ENCODE measurements at regions not wholly inside any gene's neighbourhood (a gene's known extent, or its start where the extent isn't known, plus 50 kb on each side); places are given as distances from the start of the nearest gene placed in this dataset.

- BruUV-seq (replicated peaks): no TSS peak
- no peak for ATAC-seq
- H3K4me2 ChIP-seq (ENCODE audit: low read length): no peak overlapping the region
- RAD21 ChIA-PET (ENCODE audit: low non-redundant PET in 1 of 2, low total read pairs in 2 of 2, uncharacterized antibody in 2 of 2, unreplicated experiment in 2 of 2): no interaction called here
- POLR2A ChIA-PET: no interaction called here
- no peaks in the 10 kb centered on the region for H4K20me1 ChIP-seq (ENCODE audit: insufficient read depth)
- H3K27ac ChIP-seq (ENCODE audit: low read depth, low read length): no peak overlapping the region
- no peaks in the 10 kb centered on the region for H3K9me3 ChIP-seq (ENCODE audit: control insufficient read depth in 1 of 2, insufficient read depth in 1 of 2, low read depth in 1 of 2, low read length in 2 of 2)
- no peak overlapping the region for H3K9ac ChIP-seq (ENCODE audit: low read length)
- intact Hi-C loops (cut with micrococcal nuclease): no loop called here
- no peaks in the 10 kb centered on the region for H3K9me2 ChIP-seq (ENCODE audit: insufficient read depth)
- H3K4me3 ChIP-seq (replicated peaks in 1 of 2; ENCODE audit: low read depth in 1 of 2, low read length in 2 of 2): no peak overlapping the region
- no peaks in the 10 kb centered on the region for H3K27me3 ChIP-seq (ENCODE audit: insufficient read depth, low read length)
- no peaks in the 10 kb centered on the region for H3K4me1 ChIP-seq (ENCODE audit: control insufficient read depth in 1 of 2, insufficient read depth in 2 of 2, low read length in 2 of 2)
- no peaks in the 10 kb centered on the region for H3K79me2 ChIP-seq (ENCODE audit: insufficient read depth, low read length)
- TF ChIP-seq POLR2AphosphoS5 (IDR thresholded peaks at IDR 0.05; ENCODE audit: low read depth, low read length): no peak
- TF ChIP-seq SIN3A (IDR thresholded peaks at IDR 0.05; ENCODE audit: low read depth): no peak
- TF ChIP-seq, protein P1, sequence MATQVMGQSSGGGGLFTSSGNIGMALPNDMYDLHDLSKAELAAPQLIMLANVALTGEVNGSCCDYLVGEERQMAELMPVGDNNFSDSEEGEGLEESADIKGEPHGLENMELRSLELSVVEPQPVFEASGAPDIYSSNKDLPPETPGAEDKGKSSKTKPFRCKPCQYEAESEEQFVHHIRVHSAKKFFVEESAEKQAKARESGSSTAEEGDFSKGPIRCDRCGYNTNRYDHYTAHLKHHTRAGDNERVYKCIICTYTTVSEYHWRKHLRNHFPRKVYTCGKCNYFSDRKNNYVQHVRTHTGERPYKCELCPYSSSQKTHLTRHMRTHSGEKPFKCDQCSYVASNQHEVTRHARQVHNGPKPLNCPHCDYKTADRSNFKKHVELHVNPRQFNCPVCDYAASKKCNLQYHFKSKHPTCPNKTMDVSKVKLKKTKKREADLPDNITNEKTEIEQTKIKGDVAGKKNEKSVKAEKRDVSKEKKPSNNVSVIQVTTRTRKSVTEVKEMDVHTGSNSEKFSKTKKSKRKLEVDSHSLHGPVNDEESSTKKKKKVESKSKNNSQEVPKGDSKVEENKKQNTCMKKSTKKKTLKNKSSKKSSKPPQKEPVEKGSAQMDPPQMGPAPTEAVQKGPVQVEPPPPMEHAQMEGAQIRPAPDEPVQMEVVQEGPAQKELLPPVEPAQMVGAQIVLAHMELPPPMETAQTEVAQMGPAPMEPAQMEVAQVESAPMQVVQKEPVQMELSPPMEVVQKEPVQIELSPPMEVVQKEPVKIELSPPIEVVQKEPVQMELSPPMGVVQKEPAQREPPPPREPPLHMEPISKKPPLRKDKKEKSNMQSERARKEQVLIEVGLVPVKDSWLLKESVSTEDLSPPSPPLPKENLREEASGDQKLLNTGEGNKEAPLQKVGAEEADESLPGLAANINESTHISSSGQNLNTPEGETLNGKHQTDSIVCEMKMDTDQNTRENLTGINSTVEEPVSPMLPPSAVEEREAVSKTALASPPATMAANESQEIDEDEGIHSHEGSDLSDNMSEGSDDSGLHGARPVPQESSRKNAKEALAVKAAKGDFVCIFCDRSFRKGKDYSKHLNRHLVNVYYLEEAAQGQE (IDR thresholded peaks at IDR 0.05; ENCODE audit: low read depth): no peak
- TF ChIP-seq FOSL1 (IDR thresholded peaks at IDR 0.05; ENCODE audit: low read depth): no peak
- no peak for TF ChIP-seq CBX3 (IDR thresholded peaks at IDR 0.05; ENCODE audit: low read depth)
- no peak for TF ChIP-seq YY1 (IDR thresholded peaks at IDR 0.05; ENCODE audit: extremely low read depth, insufficient replicate concordance, low read depth, low read length)
- TF ChIP-seq SP1 (IDR thresholded peaks at IDR 0.05; ENCODE audit: low read depth): no peak
- TF ChIP-seq, protein P2, sequence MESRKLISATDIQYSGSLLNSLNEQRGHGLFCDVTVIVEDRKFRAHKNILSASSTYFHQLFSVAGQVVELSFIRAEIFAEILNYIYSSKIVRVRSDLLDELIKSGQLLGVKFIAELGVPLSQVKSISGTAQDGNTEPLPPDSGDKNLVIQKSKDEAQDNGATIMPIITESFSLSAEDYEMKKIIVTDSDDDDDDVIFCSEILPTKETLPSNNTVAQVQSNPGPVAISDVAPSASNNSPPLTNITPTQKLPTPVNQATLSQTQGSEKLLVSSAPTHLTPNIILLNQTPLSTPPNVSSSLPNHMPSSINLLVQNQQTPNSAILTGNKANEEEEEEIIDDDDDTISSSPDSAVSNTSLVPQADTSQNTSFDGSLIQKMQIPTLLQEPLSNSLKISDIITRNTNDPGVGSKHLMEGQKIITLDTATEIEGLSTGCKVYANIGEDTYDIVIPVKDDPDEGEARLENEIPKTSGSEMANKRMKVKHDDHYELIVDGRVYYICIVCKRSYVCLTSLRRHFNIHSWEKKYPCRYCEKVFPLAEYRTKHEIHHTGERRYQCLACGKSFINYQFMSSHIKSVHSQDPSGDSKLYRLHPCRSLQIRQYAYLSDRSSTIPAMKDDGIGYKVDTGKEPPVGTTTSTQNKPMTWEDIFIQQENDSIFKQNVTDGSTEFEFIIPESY (IDR thresholded peaks at IDR 0.05; ENCODE audit: extremely low read depth, insufficient replicate concordance, low read length): no peak
- TF ChIP-seq TCF7L2 (IDR thresholded peaks at IDR 0.05; ENCODE audit: borderline replicate concordance, extremely low read depth, insufficient read depth, insufficient read length): no peak
- TF ChIP-seq, protein P3, sequence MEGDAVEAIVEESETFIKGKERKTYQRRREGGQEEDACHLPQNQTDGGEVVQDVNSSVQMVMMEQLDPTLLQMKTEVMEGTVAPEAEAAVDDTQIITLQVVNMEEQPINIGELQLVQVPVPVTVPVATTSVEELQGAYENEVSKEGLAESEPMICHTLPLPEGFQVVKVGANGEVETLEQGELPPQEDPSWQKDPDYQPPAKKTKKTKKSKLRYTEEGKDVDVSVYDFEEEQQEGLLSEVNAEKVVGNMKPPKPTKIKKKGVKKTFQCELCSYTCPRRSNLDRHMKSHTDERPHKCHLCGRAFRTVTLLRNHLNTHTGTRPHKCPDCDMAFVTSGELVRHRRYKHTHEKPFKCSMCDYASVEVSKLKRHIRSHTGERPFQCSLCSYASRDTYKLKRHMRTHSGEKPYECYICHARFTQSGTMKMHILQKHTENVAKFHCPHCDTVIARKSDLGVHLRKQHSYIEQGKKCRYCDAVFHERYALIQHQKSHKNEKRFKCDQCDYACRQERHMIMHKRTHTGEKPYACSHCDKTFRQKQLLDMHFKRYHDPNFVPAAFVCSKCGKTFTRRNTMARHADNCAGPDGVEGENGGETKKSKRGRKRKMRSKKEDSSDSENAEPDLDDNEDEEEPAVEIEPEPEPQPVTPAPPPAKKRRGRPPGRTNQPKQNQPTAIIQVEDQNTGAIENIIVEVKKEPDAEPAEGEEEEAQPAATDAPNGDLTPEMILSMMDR (IDR thresholded peaks at IDR 0.05 in 2 of 3, conservative IDR thresholded peaks at IDR 0.05 in 1 of 3; ENCODE audit: borderline replicate concordance in 1 of 3, insufficient read depth in 1 of 3, low read depth in 2 of 3, low read length in 2 of 3): no peak
- no peak for TF ChIP-seq RAD21 (IDR thresholded peaks at IDR 0.05; ENCODE audit: low read depth)
- no peak for TF ChIP-seq POLR2A (IDR thresholded peaks at IDR 0.05; ENCODE audit: borderline replicate concordance, extremely low read depth, insufficient read depth, insufficient read length)
- no peak for TF ChIP-seq SRF (IDR thresholded peaks at IDR 0.05; ENCODE audit: low read depth)
- TF ChIP-seq, protein P4, sequence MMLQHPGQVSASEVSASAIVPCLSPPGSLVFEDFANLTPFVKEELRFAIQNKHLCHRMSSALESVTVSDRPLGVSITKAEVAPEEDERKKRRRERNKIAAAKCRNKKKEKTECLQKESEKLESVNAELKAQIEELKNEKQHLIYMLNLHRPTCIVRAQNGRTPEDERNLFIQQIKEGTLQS (IDR thresholded peaks at IDR 0.05): no peak
- no peak for TF ChIP-seq EGR1 (IDR thresholded peaks at IDR 0.05; ENCODE audit: low read depth)
- no peak for TF ChIP-seq ZFX (IDR thresholded peaks at IDR 0.05)
- TF ChIP-seq EZH2 (IDR thresholded peaks at IDR 0.05): no peak
- TF ChIP-seq JUND (IDR thresholded peaks at IDR 0.05): no peak
- DNase-seq (ENCODE audit: low read depth, low spot score): no peak
- H3K36me3 ChIP-seq (ENCODE audit: control insufficient read depth in 1 of 2, insufficient read depth in 2 of 2, low read length in 2 of 2): no peaks in the 10 kb centered on the region
- CTCF ChIA-PET: no interaction called here
- no peak overlapping the region for H2AFZ ChIP-seq (ENCODE audit: low read depth, low read length, poor library complexity, severe bottlenecking)
These were observed 210.9 kb downstream of the SLITRK6 start for GRCh38 chr13:85588359-85588758.

Data from HCT116 (cell line).